WTC11 (cell line): ENCODE measurements at regions not wholly inside any gene's neighbourhood (a gene's known extent, or its start where the extent isn't known, plus 50 kb on each side); places are given as distances from the start of the nearest gene placed in this dataset.

Experiments
- ATAC-seq: fragments of 200-7000 bp; cut with Tn5 transposase; 2 replicates; pipeline ENCODE4 v1.10.0; 2021; ENCODE audit warnings: mild to moderate bottlenecking, moderate library complexity
- CTCF ChIA-PET: fragments of 300-600 bp; sonication (Branson Sonifier 250); formaldehyde crosslinking; loops from one replicate; lab custom pipeline; 2021; ENCODE audit warnings: antibody characterized with exemption; lab: Charles Lee
- POLR2A ChIA-PET: fragments of 350-600 bp; sonication (Branson Sonifier 250); formaldehyde crosslinking; loops from one replicate; lab custom pipeline; 2021; ENCODE audit warnings: antibody characterized with exemption; lab: Charles Lee
- DNase-seq: peaks from one replicate; pipeline ENCODE4 v3.0.0; 2021; ENCODE audit warnings: low spot score
- H3K27ac Mint-ChIP-seq: 2 replicates; pipeline ENCODE4 v1.8.0; 2021; ENCODE audit warnings: mixed read lengths
- H3K27me3 Mint-ChIP-seq: 2 replicates; pipeline ENCODE4 v1.8.0; 2021; ENCODE audit warnings: low read depth, mild to moderate bottlenecking, moderate library complexity, mixed read lengths
- H3K36me3 Mint-ChIP-seq: 2 replicates; pipeline ENCODE4 v1.8.0; 2021; ENCODE audit warnings: mixed read lengths
- H3K4me1 Mint-ChIP-seq: 2 replicates; pipeline ENCODE4 v1.8.0; 2022; ENCODE audit warnings: mixed read lengths
- H3K4me3 Mint-ChIP-seq: 2 replicates; pipeline ENCODE4 v1.8.0; 2021; ENCODE audit warnings: mild to moderate bottlenecking, moderate library complexity, mixed read lengths
- H3K9me3 Mint-ChIP-seq: 2 replicates; pipeline ENCODE4 v1.8.0; 2021; ENCODE audit warnings: mixed read lengths
- CREB1 ChIP-seq: sonication (generic); formaldehyde crosslinking; IDR thresholded peaks from 2 replicates; pipeline ENCODE4 v1.8.0; 2023; ENCODE audit warnings: mild to moderate bottlenecking, missing genetic modification reagents
- FOXK1 ChIP-seq: sonication (generic); formaldehyde crosslinking; IDR thresholded peaks from 2 replicates; pipeline ENCODE4 v1.8.0; 2022; ENCODE audit warnings: mild to moderate bottlenecking, moderate library complexity, missing genetic modification reagents
- GRHL2 ChIP-seq: fragments of 250-450 bp; sonication (Bioruptor Pico); IDR thresholded peaks from 2 replicates; pipeline ENCODE4 v1.8.0; 2022; ENCODE audit warnings: mild to moderate bottlenecking, moderate library complexity; ENCODE audit not compliant: insufficient replicate concordance, severe bottlenecking
- GTF2I ChIP-seq: fragments of 250-450 bp; sonication (Bioruptor Pico); conservative IDR thresholded peaks from 2 replicates; pipeline ENCODE4 v1.4.0; 2021; ENCODE audit warnings: mild to moderate bottlenecking
- JAZF1 ChIP-seq: fragments of 250-450 bp; sonication (Bioruptor Pico); IDR thresholded peaks from 2 replicates; pipeline ENCODE4 v1.9.0; 2021; ENCODE audit warnings: moderate library complexity, mild to moderate bottlenecking, inconsistent platforms
- JUN ChIP-seq: sonication (generic); formaldehyde crosslinking; IDR thresholded peaks from 2 replicates; pipeline ENCODE4 v1.8.0; 2023; ENCODE audit warnings: mild to moderate bottlenecking, missing genetic modification reagents
- MXD4 ChIP-seq: fragments of 250-450 bp; sonication (Bioruptor Pico); IDR thresholded peaks from 2 replicates; pipeline ENCODE4 v1.8.0; 2021; ENCODE audit warnings: mild to moderate bottlenecking, moderate library complexity, borderline replicate concordance
- NR3C1 ChIP-seq: sonication (generic); formaldehyde crosslinking; conservative IDR thresholded peaks from 2 replicates; pipeline ENCODE4 v1.8.1; 2023; ENCODE audit warnings: low read depth, mild to moderate bottlenecking, missing genetic modification reagents
- PRRX2 ChIP-seq: fragments of 250-450 bp; sonication (Bioruptor Pico); IDR thresholded peaks from 2 replicates; pipeline ENCODE4 v1.8.0; 2021; ENCODE audit warnings: mild to moderate bottlenecking
- SMAD4 ChIP-seq: sonication (generic); formaldehyde crosslinking; IDR thresholded peaks from 2 replicates; pipeline ENCODE4 v1.8.0; 2022; ENCODE audit warnings: mild to moderate bottlenecking, missing genetic modification reagents
- SP1 ChIP-seq: sonication (generic); formaldehyde crosslinking; conservative IDR thresholded peaks from 2 replicates; pipeline ENCODE4 v1.8.1; 2022; ENCODE audit warnings: missing genetic modification reagents
- TEAD1 ChIP-seq: sonication (generic); formaldehyde crosslinking; IDR thresholded peaks from 2 replicates; pipeline ENCODE4 v1.8.0; 2022; ENCODE audit warnings: mild to moderate bottlenecking, missing genetic modification reagents
- TEAD4 ChIP-seq: sonication (generic); formaldehyde crosslinking; IDR thresholded peaks from 2 replicates; pipeline ENCODE4 v1.8.0; 2022; ENCODE audit warnings: mild to moderate bottlenecking, missing genetic modification reagents
- TP53 ChIP-seq: sonication (generic); formaldehyde crosslinking; IDR thresholded peaks from 2 replicates; pipeline ENCODE4 v1.8.1; 2023; ENCODE audit warnings: mild to moderate bottlenecking, missing genetic modification reagents
- ZNF317 ChIP-seq: sonication (generic); formaldehyde crosslinking; IDR thresholded peaks from 2 replicates; pipeline ENCODE4 v1.8.1; 2023; ENCODE audit warnings: low read depth, mild to moderate bottlenecking, moderate library complexity, missing genetic modification reagents, borderline replicate concordance
- TF ChIP-seq, protein P1 (sequence below): sonication (generic); formaldehyde crosslinking; IDR thresholded peaks from 2 replicates; pipeline ENCODE4 v1.8.0; 2022; ENCODE audit warnings: mild to moderate bottlenecking, missing genetic modification reagents
- TF ChIP-seq, protein P2 (sequence below): sonication (generic); formaldehyde crosslinking; IDR thresholded peaks from 2 replicates; pipeline ENCODE4 v1.8.1; 2022; ENCODE audit warnings: low read depth, missing genetic modification reagents, borderline replicate concordance
- TF ChIP-seq, protein P3 (sequence below): sonication (generic); formaldehyde crosslinking; IDR thresholded peaks from 2 replicates; pipeline ENCODE4 v1.8.0; 2023; ENCODE audit warnings: missing genetic modification reagents
- TF ChIP-seq, protein P4 (sequence below): sonication (generic); formaldehyde crosslinking; IDR thresholded peaks from 2 replicates; pipeline ENCODE4 v1.8.1; 2022; ENCODE audit warnings: mild to moderate bottlenecking, moderate library complexity, missing genetic modification reagents
- TF ChIP-seq, protein P5 (sequence below): sonication (generic); formaldehyde crosslinking; IDR thresholded peaks from 2 replicates; pipeline ENCODE4 v1.8.1; 2023; ENCODE audit warnings: mild to moderate bottlenecking, missing genetic modification reagents

DNA sequence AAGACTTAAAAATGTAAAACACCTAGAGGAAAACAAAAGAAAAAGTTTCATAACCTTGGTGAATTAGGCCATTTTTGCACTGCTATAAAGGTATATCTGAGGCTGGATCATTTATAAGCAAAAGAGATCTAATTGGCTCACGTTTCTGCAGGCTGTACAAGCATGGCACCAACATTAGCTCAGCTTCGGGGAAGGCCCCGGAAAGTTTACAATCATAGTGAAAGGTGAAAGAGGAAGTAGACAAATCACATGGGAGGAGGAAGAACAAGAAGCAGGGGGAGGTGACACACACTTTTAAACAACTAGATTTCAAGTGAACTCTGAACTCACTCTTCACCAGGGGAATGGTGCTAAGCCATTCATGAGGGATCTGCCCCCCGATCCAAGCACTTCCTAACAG is 1358.5 kb upstream of the PCDH9 start (continued):
- TF ChIP-seq JUN, result no peak
- TF ChIP-seq, protein P1, sequence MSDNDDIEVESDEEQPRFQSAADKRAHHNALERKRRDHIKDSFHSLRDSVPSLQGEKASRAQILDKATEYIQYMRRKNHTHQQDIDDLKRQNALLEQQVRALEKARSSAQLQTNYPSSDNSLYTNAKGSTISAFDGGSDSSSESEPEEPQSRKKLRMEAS (CRISPR knock-in tag), result no peak
- TF ChIP-seq, protein P2, sequence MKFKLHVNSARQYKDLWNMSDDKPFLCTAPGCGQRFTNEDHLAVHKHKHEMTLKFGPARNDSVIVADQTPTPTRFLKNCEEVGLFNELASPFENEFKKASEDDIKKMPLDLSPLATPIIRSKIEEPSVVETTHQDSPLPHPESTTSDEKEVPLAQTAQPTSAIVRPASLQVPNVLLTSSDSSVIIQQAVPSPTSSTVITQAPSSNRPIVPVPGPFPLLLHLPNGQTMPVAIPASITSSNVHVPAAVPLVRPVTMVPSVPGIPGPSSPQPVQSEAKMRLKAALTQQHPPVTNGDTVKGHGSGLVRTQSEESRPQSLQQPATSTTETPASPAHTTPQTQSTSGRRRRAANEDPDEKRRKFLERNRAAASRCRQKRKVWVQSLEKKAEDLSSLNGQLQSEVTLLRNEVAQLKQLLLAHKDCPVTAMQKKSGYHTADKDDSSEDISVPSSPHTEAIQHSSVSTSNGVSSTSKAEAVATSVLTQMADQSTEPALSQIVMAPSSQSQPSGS (CRISPR knock-in tag), result no peak

DNA sequence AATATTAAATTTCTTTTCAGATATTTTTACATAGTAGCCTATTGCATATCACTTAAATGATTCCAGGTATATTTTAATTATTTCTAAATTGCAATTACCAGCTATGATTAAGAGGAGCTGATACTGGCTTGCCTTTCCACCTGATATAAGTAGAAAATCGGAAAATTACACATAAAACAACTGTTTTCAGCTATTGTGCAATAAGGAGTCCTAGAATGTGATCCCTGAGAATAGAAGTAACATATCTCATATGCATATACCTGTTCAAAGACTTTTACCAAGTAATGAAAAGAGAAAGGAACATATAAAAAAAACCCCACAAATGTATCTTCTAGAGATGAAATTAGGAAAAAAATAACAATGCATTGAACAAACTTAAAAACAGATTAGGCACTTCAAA is 1354.6 kb upstream of the PCDH9 start:
- no peaks in the 10 kb centered on the region for H3K4me1 Mint-ChIP-seq
- no peak for TF ChIP-seq GRHL2 (CRISPR knock-in tag)
- TF ChIP-seq NR3C1 (CRISPR knock-in tag), result no peak
- no peak for TF ChIP-seq SMAD4
- no peak for TF ChIP-seq JAZF1 (CRISPR knock-in tag)
- no peak for TF ChIP-seq CREB1 (CRISPR knock-in tag)
- TF ChIP-seq FOXK1 (CRISPR knock-in tag), result no peak
- no peak for TF ChIP-seq PRRX2 (CRISPR knock-in tag)
- TF ChIP-seq, protein P3, sequence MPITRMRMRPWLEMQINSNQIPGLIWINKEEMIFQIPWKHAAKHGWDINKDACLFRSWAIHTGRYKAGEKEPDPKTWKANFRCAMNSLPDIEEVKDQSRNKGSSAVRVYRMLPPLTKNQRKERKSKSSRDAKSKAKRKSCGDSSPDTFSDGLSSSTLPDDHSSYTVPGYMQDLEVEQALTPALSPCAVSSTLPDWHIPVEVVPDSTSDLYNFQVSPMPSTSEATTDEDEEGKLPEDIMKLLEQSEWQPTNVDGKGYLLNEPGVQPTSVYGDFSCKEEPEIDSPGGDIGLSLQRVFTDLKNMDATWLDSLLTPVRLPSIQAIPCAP, result no peak
- no peak for TF ChIP-seq TEAD4 (CRISPR knock-in tag)
- no peak for TF ChIP-seq MXD4 (CRISPR knock-in tag)
- TF ChIP-seq, protein P4, sequence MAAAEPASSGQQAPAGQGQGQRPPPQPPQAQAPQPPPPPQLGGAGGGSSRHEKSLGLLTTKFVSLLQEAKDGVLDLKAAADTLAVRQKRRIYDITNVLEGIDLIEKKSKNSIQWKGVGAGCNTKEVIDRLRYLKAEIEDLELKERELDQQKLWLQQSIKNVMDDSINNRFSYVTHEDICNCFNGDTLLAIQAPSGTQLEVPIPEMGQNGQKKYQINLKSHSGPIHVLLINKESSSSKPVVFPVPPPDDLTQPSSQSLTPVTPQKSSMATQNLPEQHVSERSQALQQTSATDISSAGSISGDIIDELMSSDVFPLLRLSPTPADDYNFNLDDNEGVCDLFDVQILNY (CRISPR knock-in tag), result no peak
- TF ChIP-seq ZNF317, result no peak
- TF ChIP-seq SP1 (CRISPR knock-in tag), result no peak
- TF ChIP-seq, protein P5, sequence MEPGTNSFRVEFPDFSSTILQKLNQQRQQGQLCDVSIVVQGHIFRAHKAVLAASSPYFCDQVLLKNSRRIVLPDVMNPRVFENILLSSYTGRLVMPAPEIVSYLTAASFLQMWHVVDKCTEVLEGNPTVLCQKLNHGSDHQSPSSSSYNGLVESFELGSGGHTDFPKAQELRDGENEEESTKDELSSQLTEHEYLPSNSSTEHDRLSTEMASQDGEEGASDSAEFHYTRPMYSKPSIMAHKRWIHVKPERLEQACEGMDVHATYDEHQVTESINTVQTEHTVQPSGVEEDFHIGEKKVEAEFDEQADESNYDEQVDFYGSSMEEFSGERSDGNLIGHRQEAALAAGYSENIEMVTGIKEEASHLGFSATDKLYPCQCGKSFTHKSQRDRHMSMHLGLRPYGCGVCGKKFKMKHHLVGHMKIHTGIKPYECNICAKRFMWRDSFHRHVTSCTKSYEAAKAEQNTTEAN (CRISPR knock-in tag), result no peak
- no peaks in the 10 kb centered on the region; the same call in 1 of the 2 replicates for H3K27me3 Mint-ChIP-seq
- DNase-seq (no peak), ATAC-seq (no peak)
- no peak overlapping the region for H3K27ac Mint-ChIP-seq
- H3K4me3 Mint-ChIP-seq, result no peak overlapping the region
- H3K36me3 Mint-ChIP-seq, result peaks cover 15% of the 10 kb centered on the region
- ChIA-PET CTCF (no interaction called here), POLR2A (no interaction called here)
- H3K9me3 Mint-ChIP-seq, result peaks cover 19% of the 10 kb centered on the region

DNA sequence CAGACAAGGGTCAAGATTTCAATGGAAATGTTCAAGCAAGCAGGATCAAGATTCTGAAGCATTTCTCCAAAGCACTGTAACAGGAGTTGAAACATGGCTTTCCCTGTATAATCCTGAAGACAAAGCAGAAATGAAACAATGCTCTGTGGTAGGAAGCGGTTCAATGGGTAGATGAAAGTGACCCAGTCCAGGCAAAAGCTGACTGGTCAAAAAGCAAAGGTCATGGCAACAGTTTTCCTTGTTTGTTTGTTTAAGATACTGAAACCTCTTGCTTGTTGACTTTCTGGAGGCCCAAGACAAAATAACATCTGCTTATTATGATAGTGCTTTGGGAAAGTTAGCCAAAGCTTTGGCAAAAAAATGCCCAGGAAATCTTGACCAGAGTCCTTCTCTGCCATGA is 1343.9 kb upstream of the PCDH9 start:
- H3K9me3 Mint-ChIP-seq, result no peaks in the 10 kb centered on the region
- no peak for ATAC-seq
- H3K4me1 Mint-ChIP-seq, result peaks cover 2% of the 10 kb centered on the region
- DNase-seq, result no peak
- TF ChIP-seq GTF2I (CRISPR knock-in tag) (no peak), TP53 (CRISPR knock-in tag) (no peak), TEAD1 (CRISPR knock-in tag) (no peak)
- H3K36me3 Mint-ChIP-seq, result no peaks in the 10 kb centered on the region
- CTCF ChIA-PET, result no interaction called here
- no peak overlapping the region for H3K27ac Mint-ChIP-seq
- H3K4me3 Mint-ChIP-seq, result no peak overlapping the region
- POLR2A ChIA-PET, result no interaction called here
- H3K27me3 Mint-ChIP-seq, result no peaks in the 10 kb centered on the region
